DMS53 (cell line): ENCODE measurements at regions not wholly inside any gene's neighbourhood (a gene's known extent, or its start where the extent isn't known, plus 50 kb on each side); places are given as distances from the start of the nearest gene placed in this dataset.
A peak's percentile ranks its signal among the peaks of the same experiment; 100 is the strongest.
"Not testable (repeated sequence)": the region's sequence is repeated elsewhere in the genome, so short reads cannot be mapped to it uniquely, and the experiment has no call there.

Experiments
- DNase-seq: peaks from one replicate; lab custom pipeline; 2025; lab: John Stamatoyannopoulos, UW

DNA sequence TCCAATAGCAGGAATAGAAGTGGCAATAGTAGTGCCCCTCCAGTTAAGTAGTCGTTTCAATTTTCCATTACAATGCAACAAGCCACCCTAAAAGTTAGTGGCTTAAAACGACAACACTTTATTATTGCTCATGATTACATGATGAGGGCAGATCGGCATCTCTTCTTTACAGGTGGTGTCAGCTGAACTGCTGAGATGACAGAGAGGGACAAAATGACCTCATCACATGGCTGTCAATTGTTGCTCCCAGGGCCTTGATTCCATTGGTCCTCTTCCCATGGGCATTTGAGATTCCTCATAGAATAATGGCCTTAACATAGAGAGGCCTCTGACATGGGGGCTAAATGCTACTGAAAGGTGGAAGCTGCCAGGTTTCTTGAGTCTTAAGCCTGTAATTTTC lies 679.8 kb upstream of the KLHL1 start:
- DNase-seq = no peak

DNA sequence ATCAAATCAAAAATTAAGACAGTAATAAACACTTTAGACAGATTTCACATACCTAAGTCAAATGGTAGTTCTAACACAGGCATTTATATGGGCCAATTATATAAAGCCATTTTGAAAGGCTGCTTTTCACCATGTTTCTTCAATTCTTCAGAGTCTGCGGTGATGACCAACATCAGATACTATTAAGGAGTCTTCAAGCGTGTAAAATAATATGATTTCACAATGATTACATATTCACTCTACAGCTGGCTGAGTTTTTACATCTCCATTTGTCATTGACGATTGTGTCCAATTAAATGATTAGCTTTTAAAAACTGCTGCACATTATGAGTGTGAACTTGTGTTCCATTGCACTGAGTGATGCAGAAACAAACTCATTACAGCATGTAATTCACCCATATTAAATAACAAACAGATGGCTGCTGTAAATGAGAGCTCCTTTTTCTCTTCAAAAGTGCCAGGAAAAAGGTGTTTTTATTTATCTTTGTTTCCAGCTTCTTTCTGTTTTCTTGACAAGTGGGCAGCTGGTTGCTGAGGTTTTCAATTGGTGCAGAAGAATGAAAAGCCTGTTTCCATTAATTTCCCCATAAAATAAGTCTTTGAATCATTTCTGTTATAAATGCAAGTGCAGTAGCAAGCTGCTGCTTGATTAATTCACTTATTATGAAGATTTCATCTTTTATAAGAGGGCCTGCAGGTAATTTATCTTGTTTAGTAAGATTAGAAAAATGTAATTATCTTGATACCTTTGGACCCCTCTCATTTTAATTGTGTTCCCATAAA lies 676.1 kb upstream of the KLHL1 start:
- no peak for DNase-seq

DNA sequence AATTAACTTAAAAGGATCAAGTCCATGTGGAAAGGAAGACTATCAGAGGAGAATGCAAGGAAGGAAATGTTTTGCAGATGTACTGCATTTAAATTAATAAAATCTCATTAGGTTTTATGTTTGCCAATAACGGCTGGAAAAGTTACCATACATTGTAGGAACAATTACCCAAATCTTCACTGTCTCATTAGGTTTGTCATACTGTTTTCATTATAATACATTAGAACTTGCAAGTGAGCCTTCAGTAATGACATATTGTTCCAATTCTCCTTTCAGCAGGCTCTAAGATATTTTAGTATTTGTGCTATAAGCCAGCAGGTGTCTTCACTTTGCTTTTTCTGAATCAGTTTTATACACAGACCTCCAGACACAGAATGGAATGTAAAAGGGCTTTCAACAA lies 661.6 kb upstream of the KLHL1 start:
- DNase-seq = no peak

- DNase-seq = no peak
Measured at GRCh38 chr13:70758932-70759331, 650.7 kb upstream of the KLHL1 start.

DNA sequence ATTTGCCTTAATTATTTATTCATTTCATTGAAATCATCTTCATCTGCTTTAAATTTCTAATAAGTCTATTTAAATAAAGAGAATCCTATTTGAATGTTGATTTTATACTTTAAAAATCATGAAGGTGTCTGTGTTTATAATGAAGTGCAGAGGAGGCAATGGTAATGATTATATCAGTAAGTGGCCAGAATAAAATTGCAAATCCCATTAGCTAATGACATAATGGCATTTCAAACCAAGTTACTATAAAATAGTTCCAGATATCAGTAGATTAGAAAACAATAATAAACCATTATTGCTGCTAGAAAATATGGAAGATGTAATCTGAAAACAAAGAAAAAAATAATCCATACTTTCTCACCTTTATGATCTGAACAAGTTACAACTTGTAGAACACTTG lies 647.8 kb upstream of the KLHL1 start:
- no peak for DNase-seq

DNA sequence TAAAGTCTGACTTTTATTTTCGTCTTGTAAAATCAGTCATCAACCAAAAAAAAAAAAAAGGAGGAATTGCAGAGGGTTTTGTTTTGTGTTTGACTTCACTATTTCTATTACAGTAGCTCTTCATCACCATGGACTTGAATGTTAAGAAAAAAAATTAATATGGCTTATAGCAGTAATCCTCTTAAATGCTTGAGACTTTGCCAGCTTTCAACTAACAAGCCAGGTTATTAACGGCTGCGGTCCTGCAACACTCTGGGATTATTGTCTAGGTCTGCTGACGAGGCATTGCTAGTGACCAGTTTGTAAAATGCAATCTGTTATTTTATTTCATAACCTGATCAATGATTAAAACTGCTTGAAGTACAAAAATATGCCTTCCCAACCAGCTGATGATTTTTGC lies 647.2 kb upstream of the KLHL1 start:
- no peak for DNase-seq

- no peak for DNase-seq
Measured at GRCh38 chr13:70747262-70747661, 639.0 kb upstream of the KLHL1 start.

- DNase-seq = not testable (repeated sequence)
Measured at GRCh38 chr13:70746469-70746868, 638.2 kb upstream of the KLHL1 start.

GRCh38 chr13:70736622-70737317 lies 628.5 kb upstream of the KLHL1 start:
- DNase-seq = no peak

DNA sequence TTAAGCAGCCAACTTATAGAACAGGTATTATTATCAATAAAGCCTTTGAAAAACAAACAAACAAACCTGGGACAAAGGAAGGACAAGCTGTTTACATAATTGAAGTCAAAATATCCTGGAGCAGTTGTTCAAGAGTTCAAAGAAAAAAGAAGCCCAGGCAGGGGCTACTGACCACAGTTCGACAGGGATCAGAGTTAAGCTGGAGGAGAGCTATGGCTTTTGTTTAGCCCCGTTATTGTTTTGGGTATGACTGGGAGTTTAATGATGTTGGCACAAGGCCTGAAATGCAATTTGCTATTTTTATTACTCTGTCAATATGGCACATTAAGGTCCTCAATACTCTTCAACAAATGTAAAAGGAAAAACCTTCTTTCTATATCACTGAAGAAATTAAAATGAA lies 624.4 kb upstream of the KLHL1 start:
- DNase-seq = peak; percentile 18

- DNase-seq = peak; percentile 7
Measured at GRCh38 chr13:70729369-70729768, 621.1 kb upstream of the KLHL1 start.

DNA sequence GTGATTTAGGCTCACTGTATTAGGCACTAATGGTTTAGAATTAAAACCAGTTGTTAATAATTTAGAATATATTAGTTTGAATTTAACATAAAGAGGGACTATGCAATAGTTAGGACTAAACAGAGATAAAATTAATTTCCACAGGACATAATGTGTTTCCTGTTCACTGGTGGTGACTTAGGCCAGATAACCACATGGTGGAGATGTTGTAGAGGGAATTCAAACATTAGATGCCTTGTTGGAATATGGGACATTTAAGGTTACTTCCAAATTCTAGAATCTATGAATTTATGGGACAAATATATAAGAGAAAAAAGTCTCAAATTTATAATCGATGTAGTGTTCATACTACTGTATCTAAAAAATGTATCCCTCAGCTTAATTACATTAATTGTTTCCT lies 615.5 kb upstream of the KLHL1 start:
- peak; percentile 33 for DNase-seq

DNA sequence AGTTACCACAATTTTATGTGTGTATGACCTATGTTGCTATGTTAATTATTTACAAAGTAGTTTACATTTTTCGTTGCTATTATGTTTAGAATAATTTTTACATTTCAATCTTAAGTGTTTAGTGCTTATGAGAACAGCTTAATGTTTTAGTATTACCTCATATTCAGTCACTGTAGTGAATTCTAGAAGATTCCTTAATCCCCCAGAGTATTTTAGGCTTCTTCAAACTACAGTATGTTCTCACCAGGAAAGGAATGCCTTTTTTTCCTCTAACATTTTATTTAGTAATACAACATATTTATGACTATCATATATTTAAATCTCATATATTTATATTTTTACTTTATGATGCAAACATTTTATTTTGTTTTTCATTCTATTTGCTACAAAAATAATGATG lies 612.1 kb upstream of the KLHL1 start:
- no peak for DNase-seq

DNA sequence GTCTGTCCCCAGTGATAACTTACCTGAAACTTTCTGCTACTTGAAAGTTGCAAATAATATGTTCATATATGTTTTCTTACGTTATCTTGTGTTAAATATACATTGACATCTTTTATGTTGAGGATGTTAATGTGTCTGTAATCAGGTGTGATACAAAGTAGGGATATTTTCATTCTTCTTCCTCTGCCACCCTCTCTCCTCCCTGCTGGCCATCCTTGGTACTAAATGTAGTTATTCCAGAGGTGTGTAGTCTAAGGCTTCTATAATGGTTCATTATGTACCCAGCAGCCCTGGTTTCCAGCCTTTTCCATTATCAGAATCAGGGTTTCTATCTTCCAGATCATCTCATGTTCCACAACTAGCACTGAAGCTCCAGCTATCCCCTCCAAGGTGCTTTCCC lies 606.7 kb upstream of the KLHL1 start:
- peak; percentile 1 for DNase-seq

DNA sequence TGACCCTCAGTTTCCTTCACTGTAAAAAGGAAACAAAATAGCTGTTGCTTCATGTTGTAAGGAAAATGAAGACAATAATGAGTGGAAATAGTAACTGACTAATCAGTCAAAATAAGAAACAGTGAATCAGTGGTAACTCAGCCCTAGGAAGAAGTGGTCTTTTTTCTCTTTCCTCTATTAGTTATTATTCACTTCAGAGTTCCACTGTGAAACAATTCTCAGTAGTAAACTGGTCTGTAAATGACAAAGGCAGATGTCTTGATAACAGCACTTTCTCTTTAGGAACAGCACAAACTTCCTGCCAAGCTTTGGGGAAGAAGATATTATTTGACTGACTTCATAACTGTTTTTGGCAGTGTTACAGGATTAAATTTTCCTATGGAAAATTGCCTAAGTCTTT lies 600.5 kb upstream of the KLHL1 start:
- no peak for DNase-seq

DNA sequence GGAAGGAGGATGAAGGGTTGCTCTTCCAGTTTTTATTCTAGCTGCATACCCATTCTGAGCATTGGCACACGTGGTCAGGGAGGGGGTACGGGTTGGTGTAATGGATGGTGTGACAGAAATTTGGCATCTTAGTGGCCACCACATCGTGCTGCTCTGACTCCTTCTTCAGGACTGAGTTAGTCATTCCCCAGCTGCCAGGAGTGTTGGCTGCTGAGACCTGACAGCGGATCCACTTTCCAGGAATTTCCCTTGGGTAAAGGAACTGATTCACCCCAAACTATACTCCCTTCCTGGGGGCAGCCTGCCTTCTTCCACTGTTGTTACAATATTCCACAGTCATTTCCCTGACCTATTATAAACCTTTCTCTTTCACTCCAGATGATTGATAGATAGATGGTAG lies 595.5 kb upstream of the KLHL1 start:
- DNase-seq = no peak

DNA sequence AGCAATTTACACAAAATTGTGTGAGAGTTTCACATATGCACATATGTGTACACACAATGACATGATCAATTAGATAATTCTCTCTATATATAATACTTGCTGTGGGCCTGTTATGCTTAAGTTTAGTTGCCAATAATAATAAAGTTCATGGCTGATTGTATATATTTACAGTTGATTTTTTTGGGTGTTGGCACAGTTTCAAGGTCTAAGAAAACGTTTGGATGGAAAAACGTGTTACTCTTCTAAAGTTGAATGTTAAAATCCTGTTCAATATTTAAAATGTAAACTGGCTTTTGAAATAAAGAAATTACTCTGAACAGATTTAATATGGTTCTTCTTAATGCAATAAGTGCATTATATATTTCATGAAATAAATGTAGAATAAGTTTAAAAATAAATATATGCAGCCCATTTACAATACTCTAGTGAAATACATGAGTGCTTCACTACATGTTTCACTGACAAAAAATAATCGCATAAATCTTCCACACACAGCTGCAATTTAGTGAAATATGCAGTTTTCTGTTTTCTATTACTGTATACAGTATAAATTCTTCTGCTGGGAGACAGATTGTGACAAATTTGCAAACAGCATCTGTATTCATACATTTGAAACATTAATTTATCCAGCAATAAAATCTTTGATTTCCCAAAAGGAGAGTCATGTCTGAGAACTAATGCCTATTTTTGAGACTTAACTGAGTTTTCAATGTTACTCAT lies 586.9 kb upstream of the KLHL1 start:
- DNase-seq = no peak

GRCh38 chr13:70668983-70669382 lies 560.7 kb upstream of the KLHL1 start:
- peak; percentile 48 for DNase-seq

DNA sequence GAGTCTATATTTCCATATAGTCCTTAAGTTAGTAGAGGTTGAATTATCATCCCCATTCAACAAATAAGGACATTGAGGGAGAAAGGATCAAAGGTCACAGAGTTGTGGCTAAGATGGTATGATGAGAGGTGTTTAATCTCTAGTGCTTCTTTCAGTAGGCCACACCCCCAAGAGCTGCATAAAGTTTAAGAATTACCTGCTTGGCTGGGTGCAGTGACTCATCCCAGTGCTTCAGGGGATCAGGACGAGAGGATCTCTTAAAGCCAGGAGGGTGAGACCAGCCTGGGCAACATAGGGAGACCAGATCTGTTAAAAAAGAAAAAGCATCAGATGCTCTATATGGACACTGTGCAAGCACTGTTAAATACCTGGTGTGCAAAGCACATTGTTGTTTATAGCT lies 560.0 kb upstream of the KLHL1 start:
- peak; percentile 70 for DNase-seq

DNA sequence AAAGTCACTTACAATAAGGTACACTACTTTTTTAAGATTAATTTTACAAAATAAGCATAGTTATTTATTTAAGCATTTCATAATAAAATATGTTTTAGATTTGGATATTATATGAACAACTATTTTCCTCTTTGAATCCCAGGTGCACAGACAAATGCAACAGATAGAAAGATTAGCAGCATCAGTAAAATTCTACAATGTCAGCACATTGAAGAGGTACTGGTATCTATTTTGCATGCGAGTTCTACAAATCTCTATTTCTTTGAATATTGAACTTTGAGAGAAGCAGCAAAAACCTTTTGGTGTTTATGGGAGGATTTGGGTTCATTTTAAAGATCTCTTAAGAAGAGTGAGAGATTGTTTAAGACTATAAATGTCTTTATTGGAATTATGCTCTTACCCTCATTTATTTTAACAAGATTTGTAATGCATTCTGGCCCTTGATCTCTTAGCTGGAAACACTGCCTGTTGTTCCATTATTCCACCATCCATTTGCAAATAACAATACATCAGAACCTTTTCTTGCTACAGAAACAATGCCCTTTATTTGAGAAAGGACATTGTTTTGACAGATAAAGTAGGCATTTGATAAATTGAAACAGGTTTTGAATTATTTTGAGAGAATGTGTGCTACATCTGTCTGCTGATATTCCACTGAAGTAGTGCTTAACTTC lies 558.8 kb upstream of the KLHL1 start:
- no peak for DNase-seq

DNA sequence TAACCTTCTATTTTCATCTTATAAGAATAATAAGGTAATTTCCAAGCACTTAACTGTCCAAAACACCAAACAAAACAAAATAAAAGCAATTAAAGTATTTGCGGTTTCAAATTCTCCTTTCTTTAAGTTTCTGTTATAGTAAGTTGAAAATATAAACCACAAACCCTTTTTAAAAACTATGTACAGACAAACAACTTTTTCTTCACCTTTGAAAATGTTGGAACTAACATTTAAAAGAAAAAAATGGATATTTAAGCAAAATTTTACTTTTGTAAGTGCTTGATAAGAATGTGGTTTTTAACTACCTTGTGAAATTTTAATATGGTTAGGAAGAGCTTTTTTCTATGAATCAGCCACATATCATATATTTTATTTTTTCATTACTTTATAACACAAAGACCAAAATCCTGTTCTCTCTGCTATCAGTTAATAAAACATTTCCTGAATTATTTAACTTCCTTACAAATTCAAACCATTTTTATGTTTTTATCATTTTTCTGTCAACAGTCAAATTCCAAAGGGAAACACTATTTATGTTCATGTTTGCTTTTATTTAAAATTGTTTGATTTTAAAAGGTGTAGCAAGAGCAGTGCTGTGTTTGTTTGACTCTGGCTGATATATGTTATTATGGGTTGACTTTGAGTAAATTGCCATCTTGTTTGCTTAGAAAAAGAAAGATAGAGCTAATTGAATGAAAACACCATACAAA lies 554.1 kb upstream of the KLHL1 start:
- peak; percentile 1 for DNase-seq

DNA sequence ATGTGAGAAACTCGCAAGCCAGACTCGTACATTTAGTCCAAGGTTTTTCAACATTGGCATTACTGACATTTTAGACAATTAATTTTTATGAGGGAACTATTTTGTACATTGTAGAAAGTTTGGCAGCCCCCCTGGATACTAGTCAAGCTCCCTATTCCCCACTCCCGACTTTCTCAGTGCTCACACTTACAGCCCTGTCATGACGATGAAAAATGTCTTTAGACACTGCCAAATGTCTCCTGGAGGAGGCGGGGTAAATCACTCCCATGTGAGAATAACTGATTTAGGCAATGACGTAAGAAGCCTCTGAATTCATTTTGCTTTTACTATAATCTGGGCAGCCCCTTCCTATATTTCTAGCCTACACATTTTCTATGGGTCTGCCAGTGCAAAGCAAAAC lies 535.8 kb upstream of the KLHL1 start:
- DNase-seq = no peak
